Fibroblast of lung (primary cell): ENCODE measurements at regions not wholly inside any gene's neighbourhood (a gene's known extent, or its start where the extent isn't known, plus 50 kb on each side); places are given as distances from the start of the nearest gene placed in this dataset.

Source experiments
- CTCF ChIP-seq, 2 donors: IDR thresholded peaks in 1 of 2; conservative IDR thresholded peaks in 1 of 2; 1 replicate in 1 of 2; 2 replicates in 1 of 2; pipeline ENCODE4 v1.5.1; 2011 to 2012; ENCODE audit warnings: low read length in 2 of 2, control low read depth in 1 of 2, inconsistent platforms in 1 of 2, low read depth in 1 of 2, mild to moderate bottlenecking in 1 of 2
- EZH2 ChIP-seq: IDR thresholded peaks from 2 replicates; pipeline ENCODE4 v1.5.1; 2012; ENCODE audit warnings: low read length, control low read depth, mild to moderate bottlenecking; ENCODE audit errors: missing control alignments

- TF ChIP-seq EZH2 (no peak), CTCF (conservative IDR thresholded peaks at IDR 0.05 in 1 of 2, IDR thresholded peaks at IDR 0.05 in 1 of 2; ENCODE audit: low read depth in 1 of 2, low read length in 2 of 2) (no peak)
These were observed 85.2 kb downstream of the DLL1 start for GRCh38 chr6:170205534-170206316.
